SIG-M5 treated with dmso at 0.1 percent for 504 hours (cell line): ENCODE measurements at regions not wholly inside any gene's neighbourhood (a gene's known extent, or its start where the extent isn't known, plus 50 kb on each side); places are given as distances from the start of the nearest gene placed in this dataset.
"Not testable (repeated sequence)": the region's sequence is repeated elsewhere in the genome, so short reads cannot be mapped to it uniquely, and the experiment has no call there.

Experiments used
- DNase-seq: peaks from one replicate; lab custom pipeline; 2025; ENCODE audit not compliant: unreplicated experiment; lab: John Stamatoyannopoulos, UW

DNA sequence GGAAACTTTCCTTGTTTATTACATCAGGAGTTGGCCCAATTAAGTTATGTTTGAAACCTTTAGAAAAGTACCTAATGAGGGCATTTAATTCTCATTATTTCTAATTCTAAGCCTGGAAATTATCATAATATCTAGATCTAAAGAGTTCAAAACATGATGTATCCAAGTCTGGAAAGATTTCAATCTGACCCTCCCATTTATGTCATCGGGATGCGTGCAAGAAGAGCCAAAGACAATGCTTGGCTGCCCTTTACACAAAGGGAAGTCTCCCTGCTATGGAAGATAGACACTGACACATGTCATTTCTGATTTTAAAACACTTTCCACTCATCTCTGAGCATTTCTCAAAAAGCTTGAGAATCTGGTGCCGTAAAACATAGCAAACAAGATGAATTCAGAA, 222.4 kb downstream of the ANTXR2 start:
- no peak for DNase-seq

DNA sequence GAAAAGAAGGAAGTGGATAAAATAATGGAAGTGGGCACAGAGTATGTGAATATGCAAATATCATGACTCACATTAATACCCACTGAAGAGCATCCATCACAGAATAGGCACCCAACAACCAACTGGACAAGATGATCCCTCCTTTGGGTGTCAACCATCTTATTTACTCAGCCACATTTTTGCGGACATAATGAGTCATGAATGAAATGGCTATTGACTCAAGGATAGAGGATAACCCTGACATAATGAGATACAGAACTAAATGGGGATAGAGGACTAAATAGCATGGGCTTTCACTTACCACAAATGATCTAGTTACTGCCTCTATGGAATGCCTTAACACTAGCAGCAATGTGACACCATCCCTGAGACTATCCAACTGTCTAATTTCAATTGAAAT, 224.7 kb downstream of the ANTXR2 start:
- no peak for DNase-seq

DNA sequence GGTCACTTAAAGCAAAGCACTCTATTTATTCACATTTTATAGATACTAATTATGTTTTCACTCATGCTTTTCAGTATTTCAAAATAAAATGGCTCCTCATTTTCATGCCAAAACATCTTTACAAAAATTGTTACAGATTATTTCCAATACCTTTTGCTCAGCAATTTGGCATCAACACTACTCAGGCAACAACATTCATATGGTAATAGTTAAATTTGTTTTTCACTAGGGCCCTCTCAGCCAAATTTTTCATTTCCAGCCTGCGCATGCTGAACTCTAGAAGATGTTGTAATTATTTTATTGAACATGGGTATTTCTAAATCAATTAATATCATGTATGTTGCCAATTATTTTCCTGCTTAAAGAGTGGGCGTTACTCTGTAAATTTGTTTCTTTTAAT, 225.6 kb downstream of the ANTXR2 start:
- no peak for DNase-seq

GRCh38 chr4:79842162-79842561, 230.9 kb downstream of the ANTXR2 start:
- no peak for DNase-seq

GRCh38 chr4:79833857-79834256, 239.2 kb downstream of the ANTXR2 start:
- no peak for DNase-seq

- DNase-seq, result no peak
Measured at GRCh38 chr4:79831701-79832514, 241.1 kb downstream of the ANTXR2 start.

GRCh38 chr4:79831119-79831528, 241.9 kb downstream of the ANTXR2 start:
- DNase-seq, result no peak

GRCh38 chr4:79827283-79827682, 245.7 kb downstream of the ANTXR2 start:
- no peak for DNase-seq

- no peak for DNase-seq
Measured at GRCh38 chr4:79823148-79823763, 249.8 kb downstream of the ANTXR2 start.

- no peak for DNase-seq
Measured at GRCh38 chr4:79820427-79820826, 252.6 kb downstream of the ANTXR2 start.

- not testable (repeated sequence) for DNase-seq
Measured at GRCh38 chr4:79807933-79808332, 265.1 kb downstream of the ANTXR2 start.

DNA sequence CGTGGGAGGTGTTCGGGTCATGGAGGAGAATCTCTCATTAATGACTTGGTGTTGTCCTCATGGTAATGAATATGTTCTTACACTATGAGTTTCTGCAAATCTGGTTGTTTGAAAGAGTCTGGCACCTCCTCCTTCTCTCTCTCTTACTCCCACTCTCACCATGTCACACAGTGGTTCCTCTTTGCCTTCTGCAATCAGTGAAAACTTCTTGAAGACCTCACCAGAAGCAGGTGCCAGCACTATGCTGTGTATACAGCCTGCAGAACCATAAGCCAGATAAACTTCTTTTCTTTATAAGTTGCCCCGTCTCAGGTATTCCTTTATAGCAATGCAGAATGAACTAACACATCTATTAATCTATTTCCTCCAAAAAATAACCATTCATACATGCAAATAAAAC, 275.0 kb downstream of the ANTXR2 start:
- no peak for DNase-seq

GRCh38 chr4:79796948-79797347, 276.1 kb downstream of the ANTXR2 start:
- no peak for DNase-seq

- DNase-seq, result no peak
Measured at GRCh38 chr4:79788884-79789283, 284.1 kb downstream of the ANTXR2 start.

- no peak for DNase-seq
Measured at GRCh38 chr4:79780129-79780528, 292.9 kb downstream of the ANTXR2 start.

GRCh38 chr4:79772510-79772909, 300.5 kb downstream of the ANTXR2 start:
- DNase-seq, result no peak

GRCh38 chr4:79764120-79764519, 308.9 kb downstream of the ANTXR2 start:
- DNase-seq, result no peak

DNA sequence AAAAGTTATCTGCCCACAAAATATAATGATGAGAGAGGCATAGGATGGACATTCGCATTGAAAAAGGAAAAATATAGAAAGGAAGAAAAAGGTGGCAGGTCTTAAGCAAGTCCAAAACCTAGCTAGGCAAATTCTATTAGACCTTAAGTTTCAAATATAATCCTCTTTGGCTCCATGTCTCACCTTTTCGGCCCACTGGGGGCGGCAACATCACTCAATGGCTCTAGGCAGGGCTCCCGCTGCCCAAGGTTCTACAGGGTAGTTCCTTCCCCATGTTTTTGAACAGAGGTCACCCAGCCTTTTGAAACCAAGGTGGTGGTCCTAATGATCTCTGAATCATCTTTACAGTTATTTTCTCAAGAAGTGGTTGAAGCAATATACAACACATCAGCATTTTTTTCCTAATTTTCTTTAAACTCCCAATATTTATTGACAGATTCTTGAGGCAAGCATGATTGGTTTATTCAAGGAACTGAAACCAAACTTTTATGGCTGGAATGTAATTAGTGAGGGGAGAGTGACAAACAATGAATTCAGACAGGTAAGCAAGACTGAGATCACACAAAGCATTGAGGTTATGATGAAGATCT, 309.4 kb downstream of the ANTXR2 start:
- DNase-seq, result no peak

DNA sequence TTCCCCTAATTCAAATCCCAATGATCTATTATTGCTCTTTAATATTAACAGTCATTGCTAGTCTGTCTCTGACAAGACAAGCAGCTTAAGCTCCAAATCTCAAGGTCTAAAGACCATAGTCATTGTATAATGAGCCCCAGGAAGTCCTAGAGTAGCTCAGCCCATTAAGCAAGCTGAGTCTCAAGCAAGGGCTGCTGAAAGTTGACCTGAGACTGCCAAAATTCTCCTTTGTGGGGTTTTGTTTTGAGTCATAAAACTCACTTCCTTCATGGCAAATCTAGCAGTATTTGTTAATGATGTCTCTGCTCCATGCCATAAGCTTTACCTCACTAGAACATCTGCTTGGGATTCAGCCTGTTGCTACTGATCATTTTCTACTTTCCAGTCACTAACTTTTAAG, 313.2 kb downstream of the ANTXR2 start:
- DNase-seq, result no peak

GRCh38 chr4:79757600-79757999, 315.4 kb downstream of the ANTXR2 start:
- DNase-seq, result no peak

DNA sequence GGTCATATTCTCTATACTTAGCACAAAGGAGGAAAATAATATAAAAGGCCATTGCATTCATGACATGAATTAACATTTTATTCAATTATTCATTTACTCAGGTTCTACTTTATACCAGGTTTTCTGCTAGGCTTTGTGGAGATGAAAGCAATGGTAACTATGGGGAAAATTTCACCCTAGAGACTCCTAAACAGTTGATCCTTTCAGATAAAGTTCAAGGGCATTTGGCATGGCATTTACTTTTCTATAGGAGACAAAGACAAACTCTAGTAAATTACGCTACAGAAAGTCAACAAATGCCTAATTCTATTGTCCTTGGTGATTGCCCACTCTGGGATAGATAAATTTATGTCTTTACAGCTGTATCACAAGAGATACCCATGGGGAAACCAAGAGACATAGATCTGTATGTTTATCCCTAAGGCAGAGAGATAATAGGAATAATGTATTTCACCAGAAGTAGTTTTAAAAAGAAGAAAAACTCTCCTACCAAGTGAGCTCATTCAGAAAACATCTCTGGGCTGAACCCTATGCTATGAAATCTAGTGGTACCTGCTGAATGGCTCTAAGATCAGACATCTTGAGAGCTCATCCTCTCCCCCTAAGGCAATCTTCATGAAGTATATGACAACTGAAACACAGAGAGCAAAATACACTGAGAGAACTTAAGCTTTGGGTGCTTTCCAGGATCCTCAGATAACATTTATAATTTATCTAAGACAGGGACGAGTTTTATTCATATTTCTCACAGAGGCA, 316.7 kb downstream of the ANTXR2 start:
- DNase-seq, result no peak

DNA sequence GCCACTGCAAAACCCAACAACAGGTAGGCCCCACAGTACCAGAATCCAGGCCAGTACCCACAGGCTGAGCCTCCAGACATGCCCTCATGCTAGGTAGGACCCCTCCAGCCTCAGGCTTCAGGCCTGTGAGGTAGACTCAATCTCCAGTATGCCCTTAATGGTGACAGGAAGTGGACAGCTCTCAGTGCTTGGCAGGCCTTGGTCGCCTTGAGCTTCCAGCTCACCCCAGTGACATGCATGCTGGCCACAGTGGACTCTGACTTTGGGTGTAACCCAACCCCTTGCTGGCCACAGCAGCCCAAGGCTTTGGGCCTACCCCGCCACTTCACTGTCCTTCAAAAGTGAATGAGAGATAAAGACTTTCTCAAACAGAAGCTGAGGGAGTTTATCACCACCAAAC, 324.2 kb downstream of the ANTXR2 start:
- no peak for DNase-seq
